Activated T-helper 1 cell treated with anti-CD3 and anti-CD28 coated beads, Interleukin-2, amount 50 U/mL, for 16 hours (primary cell): ENCODE measurements at regions not wholly inside any gene's neighbourhood (a gene's known extent, or its start where the extent isn't known, plus 50 kb on each side); places are given as distances from the start of the nearest gene placed in this dataset.
"Not testable (repeated sequence)": the region's sequence is repeated elsewhere in the genome, so short reads cannot be mapped to it uniquely, and the experiment has no call there.

Experiments
- DNase-seq, 2 donors: peaks; one replicate each; pipeline ENCODE4 v3.0.0-alpha.2; 2020; ENCODE audit warnings: low read depth in 1 of 2, low spot score in 1 of 2

GRCh38 chr15:92753591-92753990 is 98.0 kb upstream of the FAM174B start:
- no peak for DNase-seq

- no peak for DNase-seq
Measured at GRCh38 chr15:92763459-92763858, 107.9 kb upstream of the FAM174B start.

- not testable (repeated sequence) for DNase-seq
Measured at GRCh38 chr15:92768131-92768530, 112.6 kb upstream of the FAM174B start.

GRCh38 chr15:92770641-92771040 is 115.1 kb upstream of the FAM174B start:
- DNase-seq, result no peak

GRCh38 chr15:92772061-92772460 is 116.5 kb upstream of the FAM174B start:
- DNase-seq, result no peak

GRCh38 chr15:92772626-92773244 is 117.2 kb upstream of the FAM174B start:
- DNase-seq, result no peak

GRCh38 chr15:92773340-92773739 is 117.8 kb upstream of the FAM174B start:
- DNase-seq, result no peak

- no peak for DNase-seq
Measured at GRCh38 chr15:92779874-92780273, 120.2 kb upstream of the CHD2 start.

GRCh38 chr15:92780843-92781242 is 119.3 kb upstream of the CHD2 start:
- DNase-seq, result no peak

GRCh38 chr15:92781925-92782453 is 118.1 kb upstream of the CHD2 start:
- no peak for DNase-seq

- DNase-seq, result no peak
Measured at GRCh38 chr15:92787116-92787515, 113.0 kb upstream of the CHD2 start.

- no peak for DNase-seq
Measured at GRCh38 chr15:92788196-92788595, 111.9 kb upstream of the CHD2 start.

GRCh38 chr15:92788793-92789192 is 111.3 kb upstream of the CHD2 start:
- not testable (repeated sequence) for DNase-seq

- DNase-seq, result no peak
Measured at GRCh38 chr15:92796161-92796611, 103.9 kb upstream of the CHD2 start.

- DNase-seq, result no peak
Measured at GRCh38 chr15:92797168-92798052, 102.7 kb upstream of the CHD2 start.

- DNase-seq, result no peak
Measured at GRCh38 chr15:92800013-92800412, 100.1 kb upstream of the CHD2 start.

GRCh38 chr15:92800416-92801055 is 99.6 kb upstream of the CHD2 start:
- DNase-seq, result not testable (repeated sequence)

GRCh38 chr15:92801056-92801773 is 98.9 kb upstream of the CHD2 start:
- not testable (repeated sequence) for DNase-seq

- DNase-seq, result no peak
Measured at GRCh38 chr15:92801774-92802464, 98.2 kb upstream of the CHD2 start.

- no peak for DNase-seq
Measured at GRCh38 chr15:92803536-92803851, 96.6 kb upstream of the CHD2 start.
